Motor neuron (in vitro differentiated cells): ENCODE measurements at regions not wholly inside any gene's neighbourhood (a gene's known extent, or its start where the extent isn't known, plus 50 kb on each side); places are given as distances from the start of the nearest gene placed in this dataset.

Experiments
- ATAC-seq, 8 experiments: fragments of 200-7000 bp; cut with Tn5 transposase; replicated peaks in 6 of 8; 2 replicates each; pipeline ENCODE4 v1.8.0; 2021; ENCODE audit warnings: mild to moderate bottlenecking in 8 of 8, moderate library complexity in 8 of 8
- H3K27ac ChIP-seq, 2 donors: fragments of 250-450 bp; sonication (Bioruptor Pico); 2 replicates each; pipeline ENCODE4 v1.9.0; 2021; ENCODE audit warnings: antibody characterized with exemption in 2 of 2, mild to moderate bottlenecking in 2 of 2, moderate library complexity in 1 of 2
- H3K4me1 ChIP-seq, 2 donors: fragments of 250-450 bp; sonication (Bioruptor Pico); replicated peaks in 1 of 2; 2 replicates each; pipeline ENCODE4 v1.6.1; 2021; ENCODE audit warnings: antibody characterized with exemption in 2 of 2, mild to moderate bottlenecking in 2 of 2, moderate library complexity in 1 of 2
- H3K4me3 ChIP-seq, 5 donors: fragments of 250-450 bp; sonication (Bioruptor Pico); 2 replicates each; pipeline ENCODE4 v1.9.0; 2021; ENCODE audit warnings: antibody characterized with exemption in 5 of 5, mild to moderate bottlenecking in 5 of 5, moderate library complexity in 4 of 5
- WGBS, 10 experiments: fragments of 450-650 bp; shearing (Covaris generic); methylation state at CpG; one replicate each; pipeline ENCODE4 v1.0.0; 2022; 5-methylcytosine and 5-hydroxymethylcytosine counted together
- in situ Hi-C, 9 experiments: fragments of 400-800 bp; cut with MboI; loops; one replicate each; pipeline ENCODE4 v1.15.0; 2021; ENCODE audit warnings: low sequenced_read_pairs in 9 of 9, low pct_unique_long_range_greater_than_20kb in 2 of 9; ENCODE audit not compliant: unreplicated experiment in 9 of 9

DNA sequence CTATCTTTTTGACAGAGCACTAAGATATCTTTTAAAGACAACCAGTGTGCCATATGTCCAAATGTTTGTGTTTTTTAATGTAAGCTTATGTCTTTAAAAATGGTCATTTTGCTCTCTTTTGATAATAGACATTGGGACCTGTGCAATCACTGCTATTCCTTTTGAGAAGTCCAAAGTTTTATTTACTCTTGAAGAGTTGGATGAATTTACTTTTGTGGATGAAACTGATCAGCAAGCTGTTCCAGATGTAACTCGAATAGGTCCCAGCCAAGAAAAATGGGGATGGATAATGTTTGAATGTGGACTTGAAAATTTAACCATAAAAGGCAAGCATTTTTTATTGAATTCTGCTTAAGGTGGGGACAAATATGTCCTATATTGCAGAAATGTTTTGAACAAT, 97.2 kb downstream of the BLTP1 start:
- ATAC-seq, result no peak
- in situ Hi-C loops, result no loop called here
- no peaks in the 10 kb centered on the region for H3K4me1 ChIP-seq
- no peak overlapping the region for H3K27ac ChIP-seq
- 0 to 100% (median 83%) methylated on average over 1 of the region's 1 CpG; no CpG with 5 or more reads in 1 of the 10 experiments for WGBS, 10 experiments
- H3K4me3 ChIP-seq, result no peak overlapping the region

DNA sequence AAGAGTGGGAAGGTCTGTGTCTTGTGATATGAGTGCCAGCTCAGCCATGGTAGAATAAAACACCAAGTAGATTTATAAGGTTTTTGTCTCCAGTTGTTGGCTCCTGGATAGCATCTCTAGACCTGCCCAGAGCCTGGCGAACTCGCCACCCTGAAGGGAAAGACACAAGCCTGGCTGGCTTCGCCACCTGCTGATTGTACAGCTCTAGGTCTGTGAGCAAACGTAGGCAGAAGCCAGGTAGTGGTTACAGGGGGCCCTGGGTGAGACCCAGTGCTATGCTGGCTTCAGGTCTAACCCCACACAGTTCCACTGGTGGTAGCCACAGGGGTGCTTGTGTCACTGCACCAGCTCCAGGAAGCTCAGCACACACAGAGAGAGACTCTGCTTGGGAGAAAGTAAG, 100.5 kb downstream of the BLTP1 start:
- 80 to 100% (median 94%) methylated on average over 1 to 3 of the region's 4 CpGs; no CpG with 5 or more reads in 7 of the 10 experiments for WGBS, 10 experiments
- H3K4me3 ChIP-seq, result no peak overlapping the region
- H3K4me1 ChIP-seq, result no peaks in the 10 kb centered on the region
- no peak for ATAC-seq
- in situ Hi-C loops, result no loop called here
- H3K27ac ChIP-seq, result no peak overlapping the region

DNA sequence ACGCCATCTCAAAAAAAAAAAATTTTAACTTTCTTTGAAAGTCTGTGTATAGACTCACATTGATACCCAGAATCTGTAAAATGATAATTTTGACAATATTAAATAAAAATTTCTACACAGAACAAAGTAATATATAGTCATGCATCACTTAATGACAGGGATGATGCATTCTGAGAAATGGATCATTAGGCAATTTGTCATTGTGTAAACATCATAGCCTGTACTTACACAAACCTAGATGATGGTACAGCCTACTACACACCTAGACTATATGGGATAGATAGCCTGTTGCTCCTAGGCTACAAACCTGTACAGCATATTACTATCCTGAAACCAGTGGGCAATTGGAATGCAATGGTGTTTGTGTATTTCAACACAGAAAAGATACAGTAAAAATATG, 107.7 kb downstream of the BLTP1 start:
- 80% methylated on average over 1 of the region's 1 CpG; no CpG with 5 or more reads in 9 of the 10 experiments for WGBS, 10 experiments
- ATAC-seq, result no peak
- in situ Hi-C loops, result no loop called here
- Histone ChIP-seq H3K4me1 (no peaks in the 10 kb centered on the region), H3K27ac (no peak overlapping the region), H3K4me3 (no peak overlapping the region)

DNA sequence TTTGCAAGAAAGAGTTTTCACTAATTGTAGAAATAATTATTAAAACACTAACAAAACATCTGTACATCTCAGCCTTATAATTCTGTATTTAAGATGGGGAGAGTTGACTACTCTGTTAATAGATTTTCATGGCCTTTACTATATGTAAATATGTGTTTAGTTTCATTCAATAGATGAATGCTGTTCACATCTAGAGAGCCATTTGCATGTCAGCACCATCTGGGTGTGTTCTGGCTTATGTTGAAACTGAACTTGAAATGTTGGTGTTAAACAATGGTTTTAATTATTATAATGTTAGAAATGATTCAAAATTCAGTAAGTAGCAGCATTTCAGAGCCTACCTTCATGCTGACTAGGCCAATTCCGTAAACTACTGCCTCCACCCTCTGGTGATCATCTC, 102.5 kb upstream of the ADAD1 start:
- Histone ChIP-seq H3K27ac (no peak overlapping the region), H3K4me3 (no peak overlapping the region), H3K4me1 (no peaks in the 10 kb centered on the region)
- peak in 3 of 8 experiments; percentile 66 to 96 (median 91) for ATAC-seq
- in situ Hi-C loops, result no loop called here
- WGBS, 10 experiments, result 14 to 100% (median 88%) methylated on average over 1 of the region's 1 CpG; no CpG with 5 or more reads in 2 of the 10 experiments

DNA sequence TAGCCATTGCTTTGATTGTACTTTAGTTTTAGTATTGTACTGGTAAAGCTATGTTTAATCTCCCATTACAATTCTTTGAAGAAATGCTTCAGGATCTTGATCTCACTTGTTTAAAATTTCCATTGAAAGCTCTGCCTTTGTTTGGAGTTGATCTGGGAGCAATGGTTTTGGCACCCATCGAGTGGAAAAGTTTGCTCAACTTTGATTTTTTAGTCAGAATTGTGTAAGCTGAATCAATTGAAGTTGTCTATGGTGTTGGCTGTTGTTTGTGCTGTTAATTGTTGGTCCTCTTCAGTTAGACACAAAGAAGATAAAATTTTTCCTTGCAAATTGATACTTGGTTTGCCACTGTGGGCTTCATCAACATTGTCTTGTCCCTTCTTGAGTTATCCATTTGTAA, 99.8 kb upstream of the ADAD1 start:
- H3K4me1 ChIP-seq, result no peaks in the 10 kb centered on the region
- 50 to 100% (median 89%) methylated on average over 1 of the region's 1 CpG; no CpG with 5 or more reads in 4 of the 10 experiments for WGBS, 10 experiments
- no peak overlapping the region for H3K4me3 ChIP-seq
- no peak overlapping the region for H3K27ac ChIP-seq
- in situ Hi-C loops, result no loop called here
- ATAC-seq, result no peak

DNA sequence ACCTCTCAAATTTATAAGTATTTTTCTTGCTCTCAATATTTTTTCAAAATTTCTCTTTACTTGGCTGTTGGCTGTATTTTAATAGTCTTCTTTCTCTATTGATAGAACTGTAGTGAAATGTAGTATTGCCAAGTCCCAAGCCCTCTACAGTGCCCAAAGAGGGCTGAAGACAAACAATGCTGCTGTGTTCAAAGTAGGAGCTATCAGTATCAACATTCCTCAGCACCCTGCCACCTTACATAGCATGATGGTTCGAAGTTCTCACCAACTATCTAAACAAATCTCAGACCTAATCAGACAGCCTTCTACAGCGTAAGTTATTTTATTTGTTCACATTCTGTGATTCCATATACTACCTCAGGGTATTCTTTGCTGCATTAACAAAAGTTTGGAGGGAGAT, 99.1 kb upstream of the ADAD1 start:
- Histone ChIP-seq H3K4me3 (no peak overlapping the region), H3K27ac (no peak overlapping the region), H3K4me1 (no peaks in the 10 kb centered on the region)
- ATAC-seq, result no peak
- 83 to 100% (median 100%) methylated on average over 1 to 2 of the region's 2 CpGs; no CpG with 5 or more reads in 2 of the 10 experiments for WGBS, 10 experiments
- in situ Hi-C loops, result no loop called here

DNA sequence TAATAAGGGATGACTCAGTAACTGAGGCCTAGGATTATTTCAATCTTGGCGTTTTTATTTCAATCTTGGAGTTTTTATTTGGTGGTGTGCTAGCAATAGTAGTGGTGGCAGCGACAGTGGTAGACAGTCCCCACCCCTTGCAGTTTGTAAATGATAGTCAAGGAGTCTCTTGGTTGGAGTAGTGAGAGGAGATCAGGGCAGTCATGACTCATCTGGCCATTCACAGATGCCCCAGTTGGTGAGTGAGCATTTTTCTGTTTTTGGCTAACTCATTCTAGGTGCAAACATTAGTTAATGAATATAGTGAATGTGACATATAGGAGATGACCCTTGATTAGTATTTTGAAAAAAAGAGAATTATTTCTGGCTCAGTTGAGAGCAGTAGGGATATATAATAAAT, 93.5 kb upstream of the ADAD1 start:
- Histone ChIP-seq H3K27ac (no peak overlapping the region), H3K4me1 (no peaks in the 10 kb centered on the region), H3K4me3 (no peak overlapping the region)
- in situ Hi-C loops, result no loop called here
- ATAC-seq, result peak in 3 of 8 experiments; percentile 41 to 82 (median 79)
- WGBS, 10 experiments, result 40 to 100% (median 100%) methylated on average over 1 to 2 of the region's 2 CpGs; no CpG with 5 or more reads in 2 of the 10 experiments

DNA sequence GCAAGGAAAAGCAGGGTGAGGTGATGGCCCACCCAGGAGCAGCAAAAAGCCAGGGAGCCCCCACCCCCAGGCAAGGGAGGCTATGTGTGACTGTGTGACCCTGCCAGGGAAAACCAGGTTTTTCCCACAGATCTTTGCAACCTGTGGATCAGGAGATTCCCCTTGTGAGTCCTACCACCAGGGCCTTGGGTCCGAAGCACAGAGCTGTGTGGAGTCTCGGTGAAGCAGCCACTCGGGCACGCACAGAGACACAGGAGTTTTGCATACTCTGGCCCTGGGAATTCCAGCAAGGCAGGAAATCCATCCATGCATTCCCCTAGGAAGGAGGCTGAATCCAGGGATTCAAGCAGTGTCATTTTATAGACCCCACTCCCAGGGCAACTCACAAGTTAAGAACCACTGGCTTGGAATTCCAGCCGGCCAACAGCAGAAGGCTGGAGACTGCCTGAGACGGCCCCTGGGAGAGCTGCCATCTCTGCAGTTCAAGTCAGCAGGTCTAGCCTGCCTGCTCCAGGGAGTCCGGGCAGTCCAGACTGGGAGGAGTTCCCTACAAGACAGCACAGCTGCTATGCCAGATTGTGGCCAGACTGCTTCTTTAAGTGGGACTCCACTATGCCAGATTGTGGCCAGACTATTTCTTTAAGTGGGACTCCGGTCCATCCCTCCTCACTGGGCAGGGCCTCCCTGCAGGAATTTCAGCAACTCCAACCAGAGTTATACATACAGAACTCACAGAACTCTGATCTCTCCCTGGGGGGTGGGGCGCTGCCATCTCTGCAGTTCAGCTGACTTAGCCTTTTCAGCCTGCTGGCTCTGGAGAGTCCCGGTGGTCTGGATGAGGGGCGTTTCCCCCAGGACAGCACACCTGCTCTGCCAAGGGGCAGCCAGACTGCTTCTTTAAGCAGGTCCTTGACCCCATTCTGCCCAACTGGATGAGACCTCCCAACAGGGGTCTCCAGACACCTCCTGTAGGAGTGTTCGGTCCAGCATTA, 85.1 kb upstream of the ADAD1 start:
- ATAC-seq, result peak in 3 of 8 experiments; percentile 29 to 98 (median 81)
- in situ Hi-C loops, result no loop called here
- H3K27ac ChIP-seq, result no peak overlapping the region
- WGBS, 10 experiments, result 70 to 100% (median 95%) methylated on average over 1 to 5 of the region's 12 CpGs; no CpG with 5 or more reads in 2 of the 10 experiments
- H3K4me1 ChIP-seq, result no peaks in the 10 kb centered on the region
- no peak overlapping the region for H3K4me3 ChIP-seq

DNA sequence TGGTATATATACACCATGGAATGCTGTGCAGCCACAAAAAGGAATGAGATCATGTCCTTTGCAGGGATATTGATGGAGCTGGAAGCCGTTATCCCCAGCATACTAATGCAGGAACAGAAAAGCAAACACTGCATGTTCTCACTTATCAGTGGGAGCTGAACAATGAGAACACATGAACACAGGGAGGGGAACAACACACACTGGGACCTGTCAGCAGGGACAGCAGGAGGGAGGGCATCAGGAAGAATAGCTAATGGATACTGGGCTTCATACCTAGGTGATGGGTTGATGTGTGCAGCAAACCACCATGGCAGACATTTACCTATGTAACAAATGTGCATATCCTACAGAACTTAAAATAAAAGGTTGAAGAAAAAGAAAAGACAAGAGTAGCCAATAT, 81.1 kb upstream of the ADAD1 start:
- WGBS, 10 experiments, result 43 to 89% (median 73%) methylated on average over 1 of the region's 1 CpG; no CpG with 5 or more reads in 6 of the 10 experiments
- peak in 1 of 8 experiments; percentile 82 for ATAC-seq
- Histone ChIP-seq H3K27ac (no peak overlapping the region), H3K4me1 (no peaks in the 10 kb centered on the region), H3K4me3 (no peak overlapping the region)
- in situ Hi-C loops, result no loop called here

DNA sequence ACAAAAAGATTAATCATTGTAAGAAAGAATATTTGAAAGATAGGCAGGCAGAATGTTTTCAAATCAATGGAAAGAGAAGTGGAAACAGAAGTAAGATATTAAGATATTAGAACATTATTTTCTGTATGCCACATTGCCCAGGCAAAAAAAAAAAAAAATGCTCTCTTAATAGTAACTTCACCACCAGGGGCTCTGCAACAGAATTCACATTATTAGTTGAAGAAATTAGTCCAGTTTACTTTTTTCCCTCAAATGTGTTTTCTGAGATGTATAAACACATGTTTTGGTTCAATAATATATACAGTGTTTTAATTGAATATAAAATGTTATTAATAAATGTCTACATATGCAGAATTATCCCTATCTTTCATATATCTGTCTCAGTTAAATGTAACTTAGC, 78.0 kb upstream of the ADAD1 start:
- in situ Hi-C loops, result loop anchor here in 1 of 9 experiments (25.0 kb wide), 1 partner anchor 262 kb away; no protein-coding TSS in a partner anchor
- H3K27ac ChIP-seq, result no peak overlapping the region
- H3K4me1 ChIP-seq, result no peaks in the 10 kb centered on the region
- no peak for ATAC-seq
- H3K4me3 ChIP-seq, result no peak overlapping the region

DNA sequence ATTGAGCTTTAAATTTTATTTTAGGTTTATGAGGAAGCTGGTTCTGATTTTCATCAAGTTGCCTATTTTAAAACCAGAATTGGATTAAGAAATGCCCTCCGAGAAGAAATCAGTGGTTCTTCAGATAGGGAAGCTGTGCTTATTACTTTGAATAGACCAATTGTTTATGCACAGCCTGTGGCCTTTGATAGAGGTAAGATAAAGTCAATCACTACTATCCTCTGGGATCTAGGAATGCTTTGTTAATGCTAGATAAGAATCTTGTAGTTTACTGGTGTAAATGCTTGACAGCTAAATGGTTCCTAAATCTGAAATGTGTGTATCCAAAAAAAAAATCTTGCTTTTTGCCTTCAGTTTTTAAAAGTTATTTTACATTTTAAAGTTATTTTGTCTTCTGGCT, 73.0 kb upstream of the ADAD1 start:
- Histone ChIP-seq H3K4me3 (no peak overlapping the region), H3K27ac (no peak overlapping the region), H3K4me1 (no peaks in the 10 kb centered on the region)
- WGBS, 10 experiments, result 50 to 100% (median 100%) methylated on average over 1 of the region's 1 CpG; no CpG with 5 or more reads in 2 of the 10 experiments
- in situ Hi-C loops, result loop anchor here in 1 of 9 experiments (25.0 kb wide), 1 partner anchor 256 kb away; no protein-coding TSS in a partner anchor
- no peak for ATAC-seq

DNA sequence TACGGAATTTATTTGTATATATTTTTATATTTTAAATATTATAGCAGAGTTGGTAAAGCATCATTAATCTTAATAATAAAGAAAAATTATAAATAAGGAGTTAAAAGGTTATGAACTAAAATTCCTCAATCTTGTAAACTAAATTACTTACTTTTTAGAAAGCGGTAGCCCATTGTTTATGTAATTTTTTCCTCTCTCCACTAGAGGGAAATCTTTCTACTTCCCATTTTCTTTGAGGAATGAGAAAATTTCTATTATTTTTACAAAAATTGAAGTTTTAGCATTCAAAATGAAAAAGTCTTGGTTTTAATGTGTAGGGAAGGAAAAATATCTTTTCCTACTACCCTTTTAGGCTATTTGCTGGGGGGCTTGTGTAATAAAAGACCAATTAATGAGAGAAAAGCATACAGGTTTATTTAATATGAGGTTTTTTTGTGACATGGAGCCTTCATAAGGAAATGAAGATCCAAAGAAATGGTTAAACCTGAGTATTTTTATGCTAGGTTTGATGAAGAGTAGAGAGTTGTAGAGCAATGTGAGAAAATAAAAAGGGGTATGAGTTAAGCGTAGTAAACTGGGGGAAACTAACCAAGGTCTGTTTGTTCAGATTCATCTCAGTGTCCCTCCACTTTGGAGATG, 68.7 kb upstream of the ADAD1 start:
- Histone ChIP-seq H3K4me1 (no peaks in the 10 kb centered on the region), H3K27ac (no peak overlapping the region), H3K4me3 (no peak overlapping the region)
- in situ Hi-C loops, result loop anchor here in 1 of 9 experiments (25.0 kb wide), 1 partner anchor 252 kb away; no protein-coding TSS in a partner anchor
- no peak for ATAC-seq
- 67 to 100% (median 94%) methylated on average over 2 to 3 of the region's 3 CpGs for WGBS, 10 experiments

DNA sequence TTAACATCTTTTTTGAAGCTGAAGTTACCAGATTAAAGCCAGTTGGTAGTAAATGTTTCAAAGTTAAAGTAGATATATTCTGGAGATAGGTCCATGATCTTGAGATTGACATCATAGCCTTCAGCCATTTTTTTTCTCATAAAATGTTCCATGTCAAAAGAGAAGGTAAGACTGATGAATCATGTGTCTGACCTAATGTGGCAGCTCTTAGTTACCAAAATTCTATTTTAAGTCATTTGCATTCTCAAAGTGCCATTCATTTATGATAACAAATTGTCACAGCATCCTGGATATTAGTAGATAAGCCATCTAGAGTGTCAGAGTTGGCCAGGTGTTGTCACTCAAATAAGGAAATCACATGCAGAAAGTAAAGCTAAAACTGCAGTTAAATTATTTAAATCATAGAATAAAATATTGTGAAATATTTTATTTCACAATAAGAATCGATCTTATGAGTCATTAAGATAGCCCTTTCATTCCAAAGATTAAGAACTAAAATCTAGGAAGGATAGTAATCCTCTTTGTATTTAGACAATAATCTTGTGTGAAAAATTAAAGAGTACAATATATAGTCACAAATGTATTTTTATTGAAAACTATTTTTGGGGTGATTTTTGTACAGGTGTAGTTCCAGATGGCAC, 65.7 kb upstream of the ADAD1 start:
- ATAC-seq, result no peak
- in situ Hi-C loops, result loop anchor here in 1 of 9 experiments (25.0 kb wide), 1 partner anchor 249 kb away; no protein-coding TSS in a partner anchor
- Histone ChIP-seq H3K4me3 (no peak overlapping the region), H3K27ac (no peak overlapping the region), H3K4me1 (no peaks in the 10 kb centered on the region)
- 45 to 100% (median 100%) methylated on average over 1 of the region's 1 CpG; no CpG with 5 or more reads in 1 of the 10 experiments for WGBS, 10 experiments
